Activated CD4-positive, CD25-positive, alpha-beta regulatory T cell treated with anti-CD3 and anti-CD28 coated beads, Interleukin-2, amount 50 U/mL, for 16 hours (primary cell): ENCODE measurements at regions not wholly inside any gene's neighbourhood (a gene's known extent, or its start where the extent isn't known, plus 50 kb on each side); places are given as distances from the start of the nearest gene placed in this dataset.

Source experiments
- DNase-seq: peaks from one replicate; pipeline ENCODE4 v3.0.0-alpha.2; 2020; ENCODE audit warnings: low read depth, low spot score

DNA sequence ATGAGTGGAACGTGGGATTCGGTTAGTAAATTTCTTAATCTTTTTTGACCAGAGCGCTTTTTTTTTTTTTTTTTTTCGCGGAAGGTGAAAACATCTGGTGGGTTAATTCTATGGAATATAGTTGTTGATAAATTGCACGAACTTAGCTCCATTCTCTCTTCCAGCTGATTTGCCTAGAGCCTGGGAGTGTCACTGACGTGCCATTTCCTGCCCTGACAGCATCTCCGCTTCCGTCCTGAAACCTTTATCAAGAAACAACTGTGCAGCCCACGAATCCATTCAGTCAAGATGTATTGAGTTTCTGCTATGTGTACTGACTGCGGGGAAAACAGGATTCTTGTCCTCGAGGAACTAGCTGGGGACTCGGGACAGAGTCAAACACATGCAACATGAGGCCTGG lies 59.5 kb upstream of the TGM3 start:
- no peak for DNase-seq

DNA sequence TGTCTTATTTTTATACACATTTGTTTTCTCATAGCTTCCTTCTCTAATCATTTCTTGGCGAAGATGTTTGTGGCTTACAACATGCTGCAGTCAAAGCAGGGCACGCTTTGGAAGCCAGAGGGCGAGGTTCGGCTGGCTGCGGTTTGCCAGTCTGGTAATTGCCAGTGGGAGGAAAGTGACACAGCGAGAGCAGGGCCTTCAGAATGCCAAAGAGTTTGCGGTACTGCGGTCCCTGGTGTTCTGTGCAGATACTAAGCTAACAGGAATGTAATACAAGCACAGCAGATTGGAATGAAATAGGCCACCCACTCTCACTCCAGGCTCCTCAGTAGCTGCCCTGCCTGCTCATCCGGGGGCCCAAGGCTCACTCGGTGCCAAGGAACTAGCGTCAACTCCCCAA lies 58.7 kb upstream of the TGM3 start:
- DNase-seq, result no peak

DNA sequence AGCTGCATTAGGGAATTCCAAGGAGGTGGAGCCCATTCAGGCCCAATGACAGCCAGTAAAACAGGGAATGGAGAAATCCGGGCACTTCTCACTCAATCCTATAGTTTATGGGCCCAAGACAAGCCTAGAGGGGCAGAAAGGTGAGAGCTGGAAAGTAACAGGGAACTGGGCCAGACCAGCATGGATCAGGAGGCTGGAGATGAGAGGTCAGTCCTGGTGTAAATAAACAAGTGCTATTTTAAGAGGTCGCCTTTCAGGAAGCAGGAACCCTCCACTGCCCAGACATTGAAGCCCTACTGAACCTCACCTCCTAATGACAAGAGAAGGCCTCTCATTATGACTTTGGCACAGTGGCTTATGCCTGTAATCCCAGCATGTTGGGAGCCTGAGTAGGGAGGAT lies 57.2 kb upstream of the TGM3 start:
- DNase-seq, result no peak

DNA sequence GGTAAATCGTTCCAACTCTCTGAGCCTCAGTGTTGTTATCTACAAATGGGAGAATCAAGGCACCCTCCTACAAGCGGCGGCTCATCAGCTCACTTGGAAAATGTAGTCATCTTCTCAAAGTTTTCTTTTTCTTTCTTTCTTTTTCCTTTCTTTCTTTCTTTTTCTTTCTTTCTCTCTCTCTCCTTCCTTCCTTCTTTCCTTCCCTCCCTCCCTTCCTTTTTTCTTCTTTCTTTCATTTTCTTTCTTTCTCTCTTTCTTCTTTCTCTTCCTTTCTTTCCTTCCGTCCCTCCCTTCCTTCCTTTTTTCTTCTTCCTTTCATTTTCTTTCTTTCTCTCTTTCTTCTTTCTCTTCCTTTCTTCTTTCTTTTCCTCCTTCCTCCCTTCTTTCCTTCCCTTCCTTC lies 55.0 kb upstream of the TGM3 start:
- no peak for DNase-seq

DNA sequence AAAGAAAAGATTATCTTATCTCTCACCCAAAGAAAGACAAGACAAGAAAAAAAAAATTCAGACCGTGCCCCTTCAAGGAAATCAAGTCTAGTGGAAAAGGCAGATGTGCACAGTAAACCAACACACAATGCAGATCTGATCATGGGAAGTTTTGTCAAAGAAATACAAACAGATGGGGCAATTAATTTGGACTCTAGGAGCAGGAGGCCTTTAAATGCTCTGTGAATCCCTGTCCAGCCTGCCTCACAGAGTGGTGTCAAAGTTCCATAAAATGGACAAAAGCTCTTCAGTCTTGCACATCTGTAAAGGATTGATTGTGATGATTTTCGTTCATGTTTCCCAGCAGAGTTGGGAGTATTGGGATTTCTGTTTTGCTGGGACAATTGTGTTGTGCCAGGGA lies 53.1 kb upstream of the TGM3 start:
- no peak for DNase-seq

DNA sequence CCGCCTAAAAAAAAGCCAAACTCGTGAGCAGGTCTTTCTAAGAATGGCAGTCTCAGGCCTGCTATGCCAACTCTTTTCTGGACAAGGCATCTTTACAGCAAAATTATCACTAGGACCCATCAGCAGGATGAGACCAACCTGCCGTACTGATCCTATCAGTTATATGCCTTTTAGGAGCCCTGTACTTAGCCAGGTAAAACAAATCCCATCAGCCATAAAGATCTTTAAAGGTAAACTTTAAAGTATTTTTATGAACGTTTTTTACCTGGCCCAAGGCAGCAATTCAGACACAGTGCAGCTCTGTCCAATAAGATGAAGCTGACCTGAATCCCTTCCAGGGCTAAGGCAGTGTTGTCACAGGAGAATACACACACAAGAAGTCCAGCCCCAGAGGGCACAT lies 51.3 kb upstream of the TGM3 start:
- no peak for DNase-seq

DNA sequence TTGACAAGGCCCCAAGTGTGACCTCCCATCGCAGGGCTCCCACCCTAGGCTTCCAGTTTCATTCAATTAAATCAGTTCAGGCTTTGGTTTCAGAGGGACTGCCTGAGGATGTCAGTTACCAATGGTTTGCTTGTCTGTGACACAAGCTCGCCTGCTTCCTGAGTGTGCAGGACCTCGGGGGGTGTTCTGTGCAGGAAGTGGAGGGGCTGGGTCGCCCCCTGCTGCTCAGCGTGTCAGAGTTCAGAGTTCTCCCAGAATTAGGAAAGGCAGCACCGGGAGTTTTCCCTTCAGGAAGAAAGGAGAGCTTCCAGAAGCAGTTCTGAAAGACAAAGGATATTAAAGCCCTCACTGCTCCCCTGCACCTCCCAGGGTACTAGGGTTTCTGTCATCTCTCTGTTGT lies 50.8 kb upstream of the TGM3 start:
- no peak for DNase-seq

DNA sequence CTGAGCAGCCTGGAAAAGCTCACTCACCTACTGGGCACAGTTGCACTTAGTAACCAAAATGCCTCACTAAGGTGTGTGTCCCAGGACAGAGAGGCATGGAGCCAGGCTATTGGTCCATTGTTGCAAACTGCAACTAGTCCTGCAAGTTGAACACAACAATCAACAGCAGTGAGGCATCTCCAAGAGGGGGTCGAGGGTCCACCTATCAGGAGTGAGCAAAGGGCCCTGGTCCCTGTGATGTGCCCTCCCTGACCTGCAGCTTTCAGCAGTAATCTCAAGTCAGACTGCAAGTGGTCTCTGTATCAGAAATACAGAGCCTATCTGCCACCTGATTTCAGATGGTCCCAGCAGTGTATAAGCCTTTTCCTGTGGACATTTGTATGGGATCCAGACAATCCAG lies 50.2 kb upstream of the TGM3 start:
- DNase-seq, result no peak
